ENCODE measurements at regions not wholly inside any gene's neighbourhood (a gene's known extent, or its start where the extent isn't known, plus 50 kb on each side); places are given as distances from the start of the nearest gene placed in this dataset.
A peak's percentile ranks its signal among the peaks of the same experiment; 100 is the strongest.
"Not testable (repeated sequence)": the region's sequence is repeated elsewhere in the genome, so short reads cannot be mapped to it uniquely, and the experiment has no call there.

- no peak for DNase-seq (ENCODE audit: low read depth in 1 of 2, low spot score in 1 of 2)
Observed at GRCh38 chr14:71554959-71555612, 377.1 kb upstream of the RGS6 start.

GRCh38 chr14:71555654-71556559 lies 376.3 kb upstream of the RGS6 start:
- peak in 1 of 2 donors; percentile 41 for DNase-seq (ENCODE audit: low read depth in 1 of 2, low spot score in 1 of 2)

- DNase-seq (ENCODE audit: low read depth in 1 of 2, low spot score in 1 of 2), result no peak
Observed at GRCh38 chr14:71556730-71557129, 375.5 kb upstream of the RGS6 start.

- DNase-seq (ENCODE audit: low read depth in 1 of 2, low spot score in 1 of 2), result no peak
Observed at GRCh38 chr14:71557351-71557750, 374.9 kb upstream of the RGS6 start.

- DNase-seq (ENCODE audit: low read depth in 1 of 2, low spot score in 1 of 2), result not testable (repeated sequence)
Observed at GRCh38 chr14:71558943-71559342, 373.3 kb upstream of the RGS6 start.

GRCh38 chr14:71560751-71561150 lies 371.5 kb upstream of the RGS6 start:
- DNase-seq (ENCODE audit: low read depth in 1 of 2, low spot score in 1 of 2), result no peak

GRCh38 chr14:71563492-71564153 lies 368.6 kb upstream of the RGS6 start:
- DNase-seq (ENCODE audit: low read depth in 1 of 2, low spot score in 1 of 2), result no peak

- DNase-seq (ENCODE audit: low read depth in 1 of 2, low spot score in 1 of 2), result no peak
Observed at GRCh38 chr14:71566276-71566675, 366.0 kb upstream of the RGS6 start.

GRCh38 chr14:71567499-71568133 lies 364.6 kb upstream of the RGS6 start:
- not testable (repeated sequence) for DNase-seq (ENCODE audit: low read depth in 1 of 2, low spot score in 1 of 2)

- no peak for DNase-seq (ENCODE audit: low read depth in 1 of 2, low spot score in 1 of 2)
Observed at GRCh38 chr14:71574976-71575375, 357.3 kb upstream of the RGS6 start.

GRCh38 chr14:71576472-71576871 lies 355.8 kb upstream of the RGS6 start:
- DNase-seq (ENCODE audit: low read depth in 1 of 2, low spot score in 1 of 2), result no peak

- DNase-seq (ENCODE audit: low read depth in 1 of 2, low spot score in 1 of 2), result no peak
Observed at GRCh38 chr14:71579331-71579730, 352.9 kb upstream of the RGS6 start.

- DNase-seq (ENCODE audit: low read depth in 1 of 2, low spot score in 1 of 2), result no peak
Observed at GRCh38 chr14:71582705-71583104, 349.5 kb upstream of the RGS6 start.

- no peak for DNase-seq (ENCODE audit: low read depth in 1 of 2, low spot score in 1 of 2)
Observed at GRCh38 chr14:71583194-71583593, 349.0 kb upstream of the RGS6 start.

GRCh38 chr14:71583705-71584104 lies 348.5 kb upstream of the RGS6 start:
- DNase-seq (ENCODE audit: low read depth in 1 of 2, low spot score in 1 of 2), result no peak

- no peak for DNase-seq (ENCODE audit: low read depth in 1 of 2, low spot score in 1 of 2)
Observed at GRCh38 chr14:71585361-71585760, 346.9 kb upstream of the RGS6 start.

- DNase-seq (ENCODE audit: low read depth in 1 of 2, low spot score in 1 of 2), result no peak
Observed at GRCh38 chr14:71586131-71586897, 345.9 kb upstream of the RGS6 start.

GRCh38 chr14:71588028-71588427 lies 344.2 kb upstream of the RGS6 start:
- DNase-seq (ENCODE audit: low read depth in 1 of 2, low spot score in 1 of 2), result no peak

- no peak for DNase-seq (ENCODE audit: low read depth in 1 of 2, low spot score in 1 of 2)
Observed at GRCh38 chr14:71588576-71589215, 343.5 kb upstream of the RGS6 start.

- DNase-seq (ENCODE audit: low read depth in 1 of 2, low spot score in 1 of 2), result no peak
Observed at GRCh38 chr14:71589609-71590008, 342.6 kb upstream of the RGS6 start.

Data from stimulated activated CD4-positive, alpha-beta T cell treated with anti-CD3 and anti-CD28 coated beads, Interleukin-15, amount 100 ng/mL, for 1 hour (primary cell).